Liver (tissue), 8 donors: ENCODE measurements at regions not wholly inside any gene's neighbourhood (a gene's known extent, or its start where the extent isn't known, plus 50 kb on each side); places are given as distances from the start of the nearest gene placed in this dataset.

ENCODE experiments used
- DNase-seq: peaks from one replicate; pipeline ENCODE4 v3.0.0-alpha.2; 2017; ENCODE audit warnings: low spot score
- H3K27ac ChIP-seq, 2 donors: one replicate each; pipeline ENCODE4 v1.7.0; 2013; ENCODE audit warnings: inconsistent platforms in 2 of 2, low read length in 2 of 2, control low read depth in 1 of 2, low read depth in 1 of 2, mild to moderate bottlenecking in 1 of 2
- H3K27me3 ChIP-seq, 4 donors: one replicate each; pipeline versions ENCODE4 v1.6.1 to v1.7.0; 2013; ENCODE audit warnings: low read length in 3 of 4, inconsistent platforms in 1 of 4, mild to moderate bottlenecking in 1 of 4, moderate library complexity in 1 of 4; ENCODE audit not compliant: control insufficient read depth in 4 of 4, insufficient read depth in 4 of 4
- H3K36me3 ChIP-seq, 4 donors: one replicate each; pipeline versions ENCODE4 v1.6.1 to v1.7.0; 2013; ENCODE audit warnings: low read length in 3 of 4, mild to moderate bottlenecking in 3 of 4, low read depth in 1 of 4, moderate library complexity in 1 of 4; ENCODE audit not compliant: control insufficient read depth in 4 of 4, insufficient read depth in 3 of 4
- H3K4me1 ChIP-seq, 4 donors: one replicate each; pipeline versions ENCODE4 v1.6.1 to v1.7.0; 2013; ENCODE audit warnings: low read length in 3 of 4, mild to moderate bottlenecking in 3 of 4, moderate library complexity in 1 of 4; ENCODE audit not compliant: control insufficient read depth in 4 of 4, insufficient read depth in 4 of 4
- H3K4me3 ChIP-seq, 3 donors: one replicate each; pipeline versions ENCODE4 v1.6.1 to v1.7.0; 2013; ENCODE audit warnings: low read length in 3 of 3, control low read depth in 1 of 3, low read depth in 1 of 3, mild to moderate bottlenecking in 1 of 3
- H3K9ac ChIP-seq, 2 donors: one replicate each; pipeline ENCODE4 v1.7.0; 2013; ENCODE audit warnings: low read length in 2 of 2, mild to moderate bottlenecking in 2 of 2, moderate library complexity in 2 of 2, control low read depth in 1 of 2, low read depth in 1 of 2
- H3K9me3 ChIP-seq, 4 donors: one replicate each; pipeline versions ENCODE4 v1.6.1 to v1.7.0; 2013; ENCODE audit warnings: low read length in 3 of 4; ENCODE audit not compliant: control insufficient read depth in 4 of 4
- ATF3 ChIP-seq: IDR thresholded peaks from 2 replicates; pipeline ENCODE4 v1.6.1; 2016; ENCODE audit warnings: antibody characterized with exemption
- CTCF ChIP-seq: fragments of 150-350 bp; IDR thresholded peaks from 2 replicates; pipeline ENCODE4 v1.5.1; 2017; ENCODE audit warnings: improper control_type of control experiment, low read depth, low read length; ENCODE audit not compliant: missing input control
- EGR1 ChIP-seq, 2 donors: IDR thresholded peaks; 2 replicates each; pipeline ENCODE4 v1.6.1; 2016 to 2018; ENCODE audit warnings: antibody characterized with exemption in 2 of 2, low read depth in 2 of 2
- FOXA1 ChIP-seq: IDR thresholded peaks from 2 replicates; pipeline ENCODE4 v1.6.1; 2016; ENCODE audit warnings: antibody characterized with exemption
- GABPA ChIP-seq, 2 donors: IDR thresholded peaks in 1 of 2; conservative IDR thresholded peaks in 1 of 2; 2 replicates each; pipeline ENCODE4 v1.6.1; 2016; ENCODE audit warnings: antibody characterized with exemption in 2 of 2, mild to moderate bottlenecking in 1 of 2, moderate library complexity in 1 of 2
- HNF4A ChIP-seq, 2 donors: conservative IDR thresholded peaks; 2 replicates each; pipeline ENCODE4 v1.6.1; 2016; ENCODE audit warnings: antibody characterized with exemption in 2 of 2, mild to moderate bottlenecking in 2 of 2
- HNF4G ChIP-seq: IDR thresholded peaks from 2 replicates; pipeline ENCODE4 v1.6.1; 2016; ENCODE audit warnings: antibody characterized with exemption
- JUND ChIP-seq, 2 donors: IDR thresholded peaks; 2 replicates each; pipeline ENCODE4 v1.6.1; 2016; ENCODE audit warnings: antibody characterized with exemption in 2 of 2
- MAX ChIP-seq: IDR thresholded peaks from 2 replicates; pipeline ENCODE4 v1.6.1; 2016; ENCODE audit warnings: antibody characterized with exemption
- NR2F2 ChIP-seq: IDR thresholded peaks from 2 replicates; pipeline ENCODE4 v1.6.1; 2016; ENCODE audit warnings: antibody characterized with exemption
- RAD21 ChIP-seq, 2 donors: IDR thresholded peaks; 2 replicates each; pipeline ENCODE4 v1.6.1; 2016; ENCODE audit warnings: antibody characterized with exemption in 2 of 2, mild to moderate bottlenecking in 2 of 2
- REST ChIP-seq: IDR thresholded peaks from 2 replicates; pipeline ENCODE4 v1.6.1; 2016; ENCODE audit warnings: antibody characterized with exemption, mild to moderate bottlenecking
- SP1 ChIP-seq: IDR thresholded peaks from 2 replicates; pipeline ENCODE4 v1.6.1; 2018; ENCODE audit warnings: antibody characterized with exemption, mild to moderate bottlenecking
- TAF1 ChIP-seq: conservative IDR thresholded peaks from 2 replicates; pipeline ENCODE4 v1.6.1; 2016; ENCODE audit warnings: antibody characterized with exemption, mild to moderate bottlenecking
- YY1 ChIP-seq: IDR thresholded peaks from 2 replicates; pipeline ENCODE4 v1.6.1; 2016; ENCODE audit warnings: antibody characterized with exemption, mild to moderate bottlenecking
- ZBTB33 ChIP-seq: IDR thresholded peaks from 2 replicates; pipeline ENCODE4 v1.6.1; 2016; ENCODE audit warnings: antibody characterized with exemption
- WGBS: extraction: QIAGEN DNeasy Blood & Tissue Kit; methylation state at CpG from one replicate; pipeline ENCODE4 v1.1.7; 2013; 5-methylcytosine and 5-hydroxymethylcytosine counted together
- donor health status: healthy.
- donor health status: healthy.
- donor health status: healthy.
- donor health status: healthy.
- donor health status: healthy.

- no peak for DNase-seq
- Histone ChIP-seq H3K27ac (no peak overlapping the region), H3K27me3 (no peaks in the 10 kb centered on the region), H3K4me3 (no peak overlapping the region), H3K9ac (no peak overlapping the region), H3K36me3 (no peaks in the 10 kb centered on the region), H3K9me3 (no peaks in the 10 kb centered on the region), H3K4me1 (no peaks in the 10 kb centered on the region)
- WGBS: 81% methylated on average over 5 of the region's 5 CpGs
- TF ChIP-seq EGR1 (IDR thresholded peaks at IDR 0.05; ENCODE audit: low read depth in 2 of 2): no peak
- TF ChIP-seq MAX: no peak
- no peak for TF ChIP-seq TAF1
- no peak for TF ChIP-seq JUND (IDR thresholded peaks at IDR 0.05)
- no peak for TF ChIP-seq HNF4A (conservative IDR thresholded peaks at IDR 0.05)
- no peak for TF ChIP-seq YY1
- no peak for TF ChIP-seq CTCF
- no peak for TF ChIP-seq NR2F2
- TF ChIP-seq REST: no peak
- no peak for TF ChIP-seq FOXA1
- no peak for TF ChIP-seq GABPA (IDR thresholded peaks at IDR 0.05 in 1 of 2, conservative IDR thresholded peaks at IDR 0.05 in 1 of 2)
- TF ChIP-seq HNF4G: no peak
- no peak for TF ChIP-seq RAD21 (IDR thresholded peaks at IDR 0.05)
- no peak for TF ChIP-seq SP1
- TF ChIP-seq ATF3: no peak
- TF ChIP-seq ZBTB33: no peak
Measured at GRCh38 chr9:20041697-20042081, 252.9 kb upstream of the SLC24A2 start.
